IPS DF 6.9 (cell line): ENCODE measurements at regions not wholly inside any gene's neighbourhood (a gene's known extent, or its start where the extent isn't known, plus 50 kb on each side); places are given as distances from the start of the nearest gene placed in this dataset.

Experiments used
- DNase-seq: peaks from one replicate; pipeline ENCODE4 v3.0.0-alpha.2; 2013; ENCODE audit warnings: low read depth, low spot score
- H3K27ac ChIP-seq: one replicate; pipeline ENCODE4 v1.5.1; 2013; ENCODE audit warnings: low read length, control low read depth
- H3K27me3 ChIP-seq: 2 replicates; pipeline ENCODE4 v1.6.1; 2013; ENCODE audit warnings: mild to moderate bottlenecking, low read length; ENCODE audit not compliant: control insufficient read depth, insufficient read depth
- H3K36me3 ChIP-seq: 2 replicates; pipeline ENCODE4 v1.6.1; 2013; ENCODE audit warnings: low read length; ENCODE audit not compliant: control insufficient read depth, insufficient read depth
- H3K4me1 ChIP-seq: 2 replicates; pipeline ENCODE4 v1.6.1; 2013; ENCODE audit warnings: low read length; ENCODE audit not compliant: control insufficient read depth, insufficient read depth
- H3K4me3 ChIP-seq: 2 replicates; pipeline ENCODE4 v1.5.1; 2013; ENCODE audit warnings: mild to moderate bottlenecking, low read length
- H3K9me3 ChIP-seq: 2 replicates; pipeline ENCODE4 v1.6.1; 2013; ENCODE audit warnings: low read length, inconsistent platforms; ENCODE audit not compliant: control insufficient read depth, insufficient read depth
- WGBS: extraction: QIAGEN DNeasy Blood & Tissue Kit; methylation state at CpG from one replicate; pipeline ENCODE4 v1.1.7; 2013; ENCODE audit warnings: mixed read lengths, missing lambda C conversion rate; ENCODE audit not compliant: insufficient read length, insufficient coverage; 5-methylcytosine and 5-hydroxymethylcytosine counted together

- Histone ChIP-seq H3K4me1 (no peaks in the 10 kb centered on the region), H3K4me3 (no peak overlapping the region), H3K27ac (no peak overlapping the region), H3K27me3 (no peaks in the 10 kb centered on the region), H3K9me3 (no peaks in the 10 kb centered on the region), H3K36me3 (no peaks in the 10 kb centered on the region)
- no peak for DNase-seq
These were observed 204.2 kb downstream of the CHRM3 start for GRCh38 chr1:239590556-239590955.

DNA sequence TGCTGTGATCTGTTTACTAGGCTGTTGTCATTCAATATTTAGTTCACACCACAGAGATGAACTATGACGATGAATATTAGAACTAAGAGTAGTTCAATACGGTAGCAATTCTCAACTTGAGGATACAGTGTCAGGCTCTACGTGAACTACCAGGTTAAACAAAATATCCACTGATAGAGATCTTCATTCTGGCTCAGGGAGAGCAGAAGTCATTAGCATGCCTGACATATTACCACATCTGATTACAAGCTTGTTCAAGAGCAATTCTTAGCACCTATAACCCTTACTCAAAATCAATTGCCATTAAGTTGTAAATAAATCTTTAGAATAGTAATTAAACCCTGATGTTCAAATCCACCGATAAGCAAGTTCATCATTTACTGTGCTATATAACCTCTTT, 207.2 kb downstream of the CHRM3 start:
- no peaks in the 10 kb centered on the region; the same call in 1 of the 2 replicates for H3K4me1 ChIP-seq
- no CpG with 5 or more reads among the region's 4 CpGs for WGBS
- no peak overlapping the region for H3K27ac ChIP-seq
- H3K4me3 ChIP-seq = no peak overlapping the region
- no peaks in the 10 kb centered on the region for H3K27me3 ChIP-seq
- H3K36me3 ChIP-seq = no peaks in the 10 kb centered on the region
- no peak for DNase-seq
- H3K9me3 ChIP-seq = no peaks in the 10 kb centered on the region

GRCh38 chr1:239600588-239600987, 214.2 kb downstream of the CHRM3 start:
- H3K27me3 ChIP-seq = no peaks in the 10 kb centered on the region
- H3K36me3 ChIP-seq = no peaks in the 10 kb centered on the region
- H3K9me3 ChIP-seq = no peaks in the 10 kb centered on the region
- DNase-seq = no peak
- no peak overlapping the region for H3K27ac ChIP-seq
- no peaks in the 10 kb centered on the region; the same call in 1 of the 2 replicates for H3K4me1 ChIP-seq
- H3K4me3 ChIP-seq = no peak overlapping the region

- Histone ChIP-seq H3K27me3 (no peaks in the 10 kb centered on the region), H3K4me3 (no peak overlapping the region), H3K27ac (no peak overlapping the region), H3K4me1 (no peaks in the 10 kb centered on the region; the same call in 1 of the 2 replicates), H3K36me3 (no peaks in the 10 kb centered on the region), H3K9me3 (no peaks in the 10 kb centered on the region)
- DNase-seq = no peak
These were observed 214.7 kb downstream of the CHRM3 start for GRCh38 chr1:239601108-239601507.

GRCh38 chr1:239603530-239603929, 217.2 kb downstream of the CHRM3 start:
- Histone ChIP-seq H3K27me3 (no peaks in the 10 kb centered on the region), H3K4me3 (no peak overlapping the region), H3K4me1 (no peaks in the 10 kb centered on the region), H3K27ac (no peak overlapping the region), H3K9me3 (no peaks in the 10 kb centered on the region), H3K36me3 (no peaks in the 10 kb centered on the region)
- WGBS = no CpG with 5 or more reads among the region's 3 CpGs
- no peak for DNase-seq

- Histone ChIP-seq H3K9me3 (no peaks in the 10 kb centered on the region), H3K36me3 (no peaks in the 10 kb centered on the region), H3K27me3 (no peaks in the 10 kb centered on the region), H3K27ac (no peak overlapping the region), H3K4me3 (no peak overlapping the region), H3K4me1 (no peaks in the 10 kb centered on the region)
- no peak for DNase-seq
- no CpG with 5 or more reads among the region's 2 CpGs for WGBS
These were observed 220.6 kb downstream of the CHRM3 start for GRCh38 chr1:239606850-239607400.

DNA sequence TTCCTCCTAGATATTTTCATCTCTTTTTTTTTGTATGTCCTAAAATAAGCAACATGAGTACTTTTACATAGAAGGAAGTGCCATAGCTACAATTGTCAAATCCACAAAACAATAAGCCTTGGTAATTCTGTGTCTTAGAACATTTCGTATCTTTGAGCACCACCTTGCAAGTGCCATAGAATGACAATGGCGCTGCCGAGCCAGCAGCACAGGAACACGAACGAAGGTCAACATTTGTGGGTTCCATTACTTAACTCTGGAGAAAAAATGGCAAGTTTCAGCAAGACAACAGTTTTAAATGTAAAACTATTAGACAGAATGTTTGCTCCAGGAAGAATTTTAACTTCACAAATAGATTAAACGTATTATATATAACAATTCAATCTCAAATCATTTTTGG, 222.1 kb downstream of the CHRM3 start:
- Histone ChIP-seq H3K27ac (no peak overlapping the region), H3K9me3 (no peaks in the 10 kb centered on the region), H3K4me1 (no peaks in the 10 kb centered on the region; the same call in 1 of the 2 replicates), H3K4me3 (no peak overlapping the region), H3K27me3 (no peaks in the 10 kb centered on the region), H3K36me3 (no peaks in the 10 kb centered on the region)
- WGBS = 100% methylated on average over 1 of the region's 6 CpGs
- no peak for DNase-seq

DNA sequence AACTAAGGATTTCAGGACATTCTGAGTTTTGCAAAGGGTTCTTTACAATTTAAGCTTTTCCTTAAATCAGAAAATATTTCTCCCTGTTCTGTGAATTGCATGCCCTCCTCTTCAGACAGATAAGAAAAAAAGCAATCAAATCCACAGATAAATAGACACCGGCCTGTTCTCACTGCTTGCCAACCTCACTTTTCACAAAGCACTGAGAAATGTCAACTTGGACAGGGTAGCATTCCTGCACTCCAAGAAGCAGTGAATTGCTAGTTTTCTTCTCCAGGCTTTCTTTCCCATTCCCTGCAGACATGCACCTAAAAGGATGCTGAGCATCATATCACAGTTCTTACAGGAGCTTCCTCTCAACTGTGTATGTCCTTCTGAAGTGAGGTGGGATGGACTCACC, 226.0 kb downstream of the CHRM3 start:
- no peak for DNase-seq
- no CpG with 5 or more reads among the region's 1 CpG for WGBS
- Histone ChIP-seq H3K9me3 (no peaks in the 10 kb centered on the region), H3K27me3 (no peaks in the 10 kb centered on the region), H3K27ac (no peak overlapping the region), H3K4me3 (no peak overlapping the region), H3K4me1 (no peaks in the 10 kb centered on the region; the same call in 1 of the 2 replicates), H3K36me3 (no peaks in the 10 kb centered on the region)

GRCh38 chr1:239616673-239617072, 230.3 kb downstream of the CHRM3 start:
- Histone ChIP-seq H3K27me3 (no peaks in the 10 kb centered on the region), H3K36me3 (no peaks in the 10 kb centered on the region), H3K27ac (no peak overlapping the region), H3K4me3 (no peak overlapping the region), H3K4me1 (no peaks in the 10 kb centered on the region; the same call in 1 of the 2 replicates), H3K9me3 (no peaks in the 10 kb centered on the region)
- DNase-seq = no peak
- no CpG with 5 or more reads among the region's 1 CpG for WGBS

GRCh38 chr1:239617259-239617658, 230.9 kb downstream of the CHRM3 start:
- no peaks in the 10 kb centered on the region for H3K27me3 ChIP-seq
- no peaks in the 10 kb centered on the region for H3K9me3 ChIP-seq
- DNase-seq = no peak
- no peaks in the 10 kb centered on the region for H3K36me3 ChIP-seq
- no peak overlapping the region for H3K4me3 ChIP-seq
- no peaks in the 10 kb centered on the region; the same call in 1 of the 2 replicates for H3K4me1 ChIP-seq
- no CpG with 5 or more reads among the region's 6 CpGs for WGBS
- no peak overlapping the region for H3K27ac ChIP-seq

DNA sequence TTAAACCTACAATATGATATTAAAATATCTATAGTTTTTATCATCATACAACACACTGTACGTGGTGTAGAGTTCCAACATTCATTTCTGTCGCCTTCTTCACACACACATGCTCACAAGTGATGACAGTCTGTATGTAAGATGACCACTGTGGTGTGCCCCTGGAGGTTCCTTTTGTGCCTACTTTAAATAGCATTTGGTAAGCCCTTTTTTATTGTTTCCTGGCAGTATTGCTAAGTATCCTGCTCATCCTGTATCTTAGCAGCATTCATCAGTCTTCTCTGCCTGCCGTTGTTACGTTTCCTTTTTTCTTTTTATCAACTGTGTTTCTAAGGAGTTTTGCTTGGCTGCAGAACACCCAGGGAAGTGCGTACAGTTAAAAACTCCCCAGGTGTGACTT, 231.4 kb downstream of the CHRM3 start:
- no peak for DNase-seq
- Histone ChIP-seq H3K4me3 (no peak overlapping the region), H3K9me3 (no peaks in the 10 kb centered on the region), H3K27ac (no peak overlapping the region), H3K27me3 (no peaks in the 10 kb centered on the region), H3K36me3 (no peaks in the 10 kb centered on the region), H3K4me1 (no peaks in the 10 kb centered on the region)
- WGBS = no CpG with 5 or more reads among the region's 5 CpGs
